Dermis microvascular lymphatic vessel endothelial cell (primary cell): ENCODE measurements at regions not wholly inside any gene's neighbourhood (a gene's known extent, or its start where the extent isn't known, plus 50 kb on each side); places are given as distances from the start of the nearest gene placed in this dataset.

Experiments used
- DNase-seq, 2 donors: peaks; one replicate each; pipeline versions ENCODE4 v3.0.0 to v3.0.0-alpha.2; 2010; ENCODE audit warnings: low read depth in 2 of 2

GRCh38 chr4:20445933-20446723 lies 194.4 kb downstream of the SLIT2 start:
- DNase-seq = no peak

- no peak for DNase-seq
Measured at GRCh38 chr4:20447103-20447502, 195.4 kb downstream of the SLIT2 start.

- no peak for DNase-seq
Measured at GRCh38 chr4:20451986-20452385, 200.3 kb downstream of the SLIT2 start.

- no peak for DNase-seq
Measured at GRCh38 chr4:20454515-20454914, 202.8 kb downstream of the SLIT2 start.

GRCh38 chr4:20456407-20456806 lies 204.7 kb downstream of the SLIT2 start:
- DNase-seq = peak in 1 of 2 donors; percentile 30

GRCh38 chr4:20462426-20463175 lies 210.9 kb downstream of the SLIT2 start:
- DNase-seq = no peak

GRCh38 chr4:20463176-20463430 lies 211.4 kb downstream of the SLIT2 start:
- no peak for DNase-seq

GRCh38 chr4:20464381-20464780 lies 212.7 kb downstream of the SLIT2 start:
- DNase-seq = no peak

- peak in 1 of 2 donors; percentile 21 for DNase-seq
Measured at GRCh38 chr4:20474119-20474518, 222.4 kb downstream of the SLIT2 start.

- no peak for DNase-seq
Measured at GRCh38 chr4:20478412-20478811, 221.8 kb upstream of the PACRGL start.

- DNase-seq = no peak
Measured at GRCh38 chr4:20480165-20480947, 219.9 kb upstream of the PACRGL start.

GRCh38 chr4:20483416-20483815 lies 216.8 kb upstream of the PACRGL start:
- DNase-seq = no peak

- DNase-seq = no peak
Measured at GRCh38 chr4:20486433-20486832, 213.8 kb upstream of the PACRGL start.

GRCh38 chr4:20487446-20487845 lies 212.8 kb upstream of the PACRGL start:
- no peak for DNase-seq

- DNase-seq = no peak
Measured at GRCh38 chr4:20487852-20488251, 212.4 kb upstream of the PACRGL start.

GRCh38 chr4:20490734-20491133 lies 209.5 kb upstream of the PACRGL start:
- DNase-seq = no peak

GRCh38 chr4:20493761-20494353 lies 206.4 kb upstream of the PACRGL start:
- no peak for DNase-seq

- no peak for DNase-seq
Measured at GRCh38 chr4:20496068-20496467, 204.2 kb upstream of the PACRGL start.

GRCh38 chr4:20504146-20504545 lies 196.1 kb upstream of the PACRGL start:
- DNase-seq = no peak

- DNase-seq = no peak
Measured at GRCh38 chr4:20505927-20506326, 194.3 kb upstream of the PACRGL start.

- DNase-seq = peak in 1 of 2 donors; percentile 63
Measured at GRCh38 chr4:20506827-20507226, 193.4 kb upstream of the PACRGL start.

GRCh38 chr4:20509315-20509714 lies 190.9 kb upstream of the PACRGL start:
- DNase-seq = no peak
